Spleen (tissue), 11 donors: ENCODE measurements at regions not wholly inside any gene's neighbourhood (a gene's known extent, or its start where the extent isn't known, plus 50 kb on each side); places are given as distances from the start of the nearest gene placed in this dataset.

Experiments
- DNase-seq: peaks from one replicate; pipeline ENCODE4 v3.0.0-alpha.2; 2020
- H3K27ac ChIP-seq, 8 donors: fragments of 200-600 bp; sonication (generic) in 7 of 8; 1 replicate in 4 of 8; 2 replicates in 4 of 8; pipeline versions ENCODE4 v1.5.0 to v1.8.0; 2016 to 2021; ENCODE audit warnings: inconsistent platforms in 4 of 8, mild to moderate bottlenecking in 4 of 8, moderate library complexity in 1 of 8
- H3K27me3 ChIP-seq, 7 donors: fragments of 200-600 bp; sonication (generic) in 6 of 7; replicated peaks in 1 of 7; 1 replicate in 4 of 7; 2 replicates in 3 of 7; pipeline versions ENCODE4 v1.5.0 to v1.8.0; 2016 to 2021; ENCODE audit warnings: inconsistent platforms in 3 of 7, mild to moderate bottlenecking in 1 of 7
- H3K36me3 ChIP-seq, 6 donors: fragments of 200-600 bp; sonication (generic) in 5 of 6; 1 replicate in 4 of 6; 2 replicates in 2 of 6; pipeline versions ENCODE4 v1.5.0 to v1.8.0; 2016 to 2021; ENCODE audit warnings: inconsistent platforms in 2 of 6
- H3K4me1 ChIP-seq, 6 donors: fragments of 200-600 bp; sonication (generic) in 5 of 6; 1 replicate in 3 of 6; 2 replicates in 3 of 6; pipeline versions ENCODE4 v1.5.0 to v1.8.0; 2016 to 2021; ENCODE audit warnings: inconsistent platforms in 3 of 6
- H3K4me3 ChIP-seq, 8 donors: fragments of 200-600 bp; sonication (generic) in 7 of 8; 1 replicate in 4 of 8; 2 replicates in 4 of 8; pipeline versions ENCODE4 v1.5.0 to v1.8.0; 2016 to 2021; ENCODE audit warnings: inconsistent platforms in 4 of 8, mild to moderate bottlenecking in 4 of 8, moderate library complexity in 2 of 8
- H3K9me3 ChIP-seq, 8 donors: fragments of 200-600 bp; sonication (generic) in 7 of 8; 1 replicate in 4 of 8; 2 replicates in 4 of 8; pipeline versions ENCODE4 v1.5.0 to v1.8.0; 2016 to 2021; ENCODE audit warnings: inconsistent platforms in 4 of 8
- POLR2A ChIP-seq, 3 donors: fragments of 450-650 bp; IDR thresholded peaks; one replicate each; pipeline ENCODE4 v1.5.1; 2017; ENCODE audit warnings: antibody characterized with exemption in 3 of 3, mild to moderate bottlenecking in 1 of 3
- POLR2AphosphoS5 ChIP-seq, 3 donors: sonication (generic); formaldehyde crosslinking; IDR thresholded peaks; one replicate each; pipeline ENCODE4 v1.5.1; 2017; ENCODE audit warnings: antibody characterized with exemption in 3 of 3
- WGBS, 5 donors: extraction: QIAGEN DNeasy Blood & Tissue Kit in 3 of 5; methylation state at CpG; one replicate each; pipeline versions ENCODE4 v1.1.5 to v1.1.7; 2013 to 2018; 5-methylcytosine and 5-hydroxymethylcytosine counted together
- intact Hi-C: fragments of 100-400 bp; cut with DNase I; formaldehyde crosslinking; loops from one replicate; pipeline ENCODE4 v1.15.0; 2023; ENCODE audit warnings: low total_unique reads
- TF ChIP-seq, protein P1 (sequence below), 11 experiments: fragments of 200-600 bp in 7 of 11; fragments of 450-650 bp in 4 of 11; sonication (generic) in 4 of 11; IDR thresholded peaks in 8 of 11; conservative IDR thresholded peaks in 3 of 11; 1 replicate in 7 of 11; 2 replicates in 4 of 11; pipeline versions ENCODE4 v1.4.0 to v1.8.0; 2016 to 2021; ENCODE audit warnings: antibody characterized with exemption in 11 of 11, inconsistent platforms in 4 of 11, mild to moderate bottlenecking in 1 of 11
- donor health status: healthy with polysubstance abuse.
- donor health status: DM: no; HTN: no; CAD: no; lungs with moderate emphysema.
- donor health status: DM: no; HTN: no; CAD: no.
- donor health status: Bipolar disorder and iron deficiency.
- donor health status: healthy.
- donor health status: DM: no; HTN: no; CAD: no.
- donor health status: DM: yes; HTN: yes; CAD: no.

DNA sequence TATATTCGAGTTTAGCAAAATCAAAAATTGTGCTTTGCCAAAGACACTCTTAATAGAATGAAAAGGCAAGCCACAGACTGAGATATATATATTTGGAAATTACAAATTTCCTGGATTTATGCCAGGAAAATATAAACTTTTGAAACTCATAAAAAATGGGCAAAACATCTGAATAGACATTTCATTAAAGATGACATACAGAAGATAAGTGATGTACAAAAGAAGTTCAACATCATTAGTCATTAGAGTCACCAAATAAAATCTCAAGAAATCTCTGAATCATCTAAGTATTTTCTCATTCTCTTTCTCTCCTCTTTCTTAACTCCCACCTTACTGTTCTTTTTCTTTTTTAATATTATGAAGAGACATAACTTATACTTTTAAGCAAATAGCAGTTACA, 921.1 kb downstream of the DSC3 start:
- intact Hi-C loops: no loop called here
- WGBS, 5 donors: 54 to 78% (median 63%) methylated on average over 1 of the region's 1 CpG
- no peak overlapping the region for H3K27ac ChIP-seq
- TF ChIP-seq POLR2A (IDR thresholded peaks at IDR 0.05) (no peak), POLR2AphosphoS5 (IDR thresholded peaks at IDR 0.05) (no peak)
- TF ChIP-seq, protein P1, sequence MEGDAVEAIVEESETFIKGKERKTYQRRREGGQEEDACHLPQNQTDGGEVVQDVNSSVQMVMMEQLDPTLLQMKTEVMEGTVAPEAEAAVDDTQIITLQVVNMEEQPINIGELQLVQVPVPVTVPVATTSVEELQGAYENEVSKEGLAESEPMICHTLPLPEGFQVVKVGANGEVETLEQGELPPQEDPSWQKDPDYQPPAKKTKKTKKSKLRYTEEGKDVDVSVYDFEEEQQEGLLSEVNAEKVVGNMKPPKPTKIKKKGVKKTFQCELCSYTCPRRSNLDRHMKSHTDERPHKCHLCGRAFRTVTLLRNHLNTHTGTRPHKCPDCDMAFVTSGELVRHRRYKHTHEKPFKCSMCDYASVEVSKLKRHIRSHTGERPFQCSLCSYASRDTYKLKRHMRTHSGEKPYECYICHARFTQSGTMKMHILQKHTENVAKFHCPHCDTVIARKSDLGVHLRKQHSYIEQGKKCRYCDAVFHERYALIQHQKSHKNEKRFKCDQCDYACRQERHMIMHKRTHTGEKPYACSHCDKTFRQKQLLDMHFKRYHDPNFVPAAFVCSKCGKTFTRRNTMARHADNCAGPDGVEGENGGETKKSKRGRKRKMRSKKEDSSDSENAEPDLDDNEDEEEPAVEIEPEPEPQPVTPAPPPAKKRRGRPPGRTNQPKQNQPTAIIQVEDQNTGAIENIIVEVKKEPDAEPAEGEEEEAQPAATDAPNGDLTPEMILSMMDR (IDR thresholded peaks at IDR 0.05 in 8 of 11, conservative IDR thresholded peaks at IDR 0.05 in 3 of 11): no peak
- H3K36me3 ChIP-seq: no peaks in the 10 kb centered on the region
- H3K4me3 ChIP-seq: no peak overlapping the region
- DNase-seq: no peak
- peaks cover 0 to 45% (median 25%) of the 10 kb centered on the region in 8 donors for H3K9me3 ChIP-seq
- no peaks in the 10 kb centered on the region for H3K27me3 ChIP-seq
- no peaks in the 10 kb centered on the region for H3K4me1 ChIP-seq

DNA sequence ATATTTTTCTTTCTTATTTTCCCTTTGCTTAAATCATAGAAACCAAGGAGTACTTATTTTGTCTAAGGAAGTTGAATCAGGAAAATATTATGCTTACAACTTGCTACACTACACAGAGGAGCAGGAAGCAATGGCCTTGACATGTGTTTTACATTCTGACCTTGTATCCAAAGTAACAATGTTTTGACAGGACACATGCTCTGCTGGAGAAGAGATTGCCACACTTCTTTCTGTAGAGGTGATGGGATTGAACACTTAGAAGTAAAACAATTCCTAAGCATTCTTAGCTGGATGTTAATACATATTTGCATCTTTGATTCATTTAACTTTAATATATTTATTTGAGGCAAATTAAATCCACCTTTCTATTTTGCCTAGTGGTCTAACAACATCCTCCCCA, 929.1 kb downstream of the DSC3 start:
- intact Hi-C loops: no loop called here
- no peak for DNase-seq
- TF ChIP-seq POLR2AphosphoS5 (IDR thresholded peaks at IDR 0.05) (no peak), POLR2A (IDR thresholded peaks at IDR 0.05) (no peak)
- TF ChIP-seq, protein P1 (IDR thresholded peaks at IDR 0.05 in 8 of 11, conservative IDR thresholded peaks at IDR 0.05 in 3 of 11): no peak
- H3K27me3 ChIP-seq: no peaks in the 10 kb centered on the region
- no peaks in the 10 kb centered on the region for H3K4me1 ChIP-seq
- no peak overlapping the region for H3K27ac ChIP-seq
- peaks cover 0 to 20% (median 7%) of the 10 kb centered on the region in 8 donors for H3K9me3 ChIP-seq
- no peak overlapping the region for H3K4me3 ChIP-seq
- H3K36me3 ChIP-seq: no peaks in the 10 kb centered on the region

DNA sequence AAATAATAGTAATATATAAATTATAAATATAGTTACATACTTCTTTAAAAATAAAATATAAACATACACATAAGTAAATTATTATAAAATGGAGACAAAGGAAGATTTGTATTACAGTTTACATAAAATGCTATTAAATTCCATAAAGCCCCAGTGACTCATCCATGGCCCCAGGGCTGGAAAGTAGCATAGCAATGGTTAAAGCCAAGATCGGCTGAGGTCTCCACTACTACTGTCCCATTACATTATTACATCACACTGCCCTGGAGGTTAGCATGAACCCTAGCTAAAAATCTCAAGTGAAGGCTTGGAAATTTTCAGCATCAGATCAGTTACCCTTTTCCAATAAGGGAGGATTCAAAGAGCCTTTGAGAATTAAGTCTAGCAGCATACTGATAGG, 936.2 kb downstream of the DSC3 start:
- Histone ChIP-seq H3K27ac (no peak overlapping the region), H3K27me3 (no peaks in the 10 kb centered on the region), H3K36me3 (no peaks in the 10 kb centered on the region), H3K4me3 (no peak overlapping the region), H3K4me1 (no peaks in the 10 kb centered on the region), H3K9me3 (peaks cover 0 to 5% (median 0%) of the 10 kb centered on the region in 8 donors)
- DNase-seq: no peak
- WGBS, 5 donors: 75 to 95% (median 93%) methylated on average over 1 of the region's 1 CpG
- TF ChIP-seq, protein P1 (IDR thresholded peaks at IDR 0.05 in 8 of 11, conservative IDR thresholded peaks at IDR 0.05 in 3 of 11): no peak
- TF ChIP-seq POLR2AphosphoS5 (IDR thresholded peaks at IDR 0.05) (no peak), POLR2A (IDR thresholded peaks at IDR 0.05) (no peak)
- intact Hi-C loops: no loop called here

DNA sequence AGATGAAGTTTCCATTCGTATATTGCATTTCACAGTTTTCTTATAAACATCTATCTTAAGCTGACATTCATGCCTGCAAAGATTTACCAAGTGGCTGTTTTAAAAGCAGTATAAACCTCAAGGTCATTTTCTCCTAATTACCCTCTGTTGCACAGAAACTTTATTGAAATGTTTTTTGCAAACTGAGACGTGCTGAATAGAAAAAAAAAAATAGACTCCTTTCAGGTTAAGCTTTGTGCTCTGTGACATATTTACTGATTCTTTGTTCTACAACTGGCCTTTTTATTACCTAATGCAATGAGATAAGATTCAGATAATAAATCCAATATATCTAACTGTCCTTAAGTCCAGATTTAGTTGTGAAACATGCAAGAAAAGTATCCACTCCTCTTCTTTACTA, 938.7 kb downstream of the DSC3 start:
- Histone ChIP-seq H3K4me3 (no peak overlapping the region), H3K27me3 (no peaks in the 10 kb centered on the region), H3K36me3 (no peaks in the 10 kb centered on the region), H3K27ac (no peak overlapping the region), H3K4me1 (no peaks in the 10 kb centered on the region), H3K9me3 (no peaks in the 10 kb centered on the region)
- no peak for TF ChIP-seq POLR2A (IDR thresholded peaks at IDR 0.05)
- TF ChIP-seq, protein P1 (IDR thresholded peaks at IDR 0.05 in 8 of 11, conservative IDR thresholded peaks at IDR 0.05 in 3 of 11): no peak
- TF ChIP-seq POLR2AphosphoS5 (IDR thresholded peaks at IDR 0.05): no peak
- DNase-seq: no peak
- intact Hi-C loops: no loop called here
- WGBS, 5 donors: 60 to 83% (median 76%) methylated on average over 2 of the region's 2 CpGs
